H1 (cell line): ENCODE measurements at regions not wholly inside any gene's neighbourhood (a gene's known extent, or its start where the extent isn't known, plus 50 kb on each side); places are given as distances from the start of the nearest gene placed in this dataset.

Experiments used
- CTCF ChIA-PET: fragments of 300-600 bp; sonication (Branson Sonifier 250); formaldehyde crosslinking; loops from one replicate; lab custom pipeline; 2021; ENCODE audit not compliant: partially characterized antibody; lab: Charles Lee
- POLR2A ChIA-PET: fragments of 300-600 bp; sonication (Branson Sonifier 250); formaldehyde crosslinking; loops from one replicate; lab custom pipeline; 2021; ENCODE audit warnings: inconsistent platforms; ENCODE audit not compliant: partially characterized antibody; lab: Charles Lee
- DNase-seq, 2 experiments: peaks; one replicate each; pipeline versions ENCODE4 v3.0.0 to v3.0.0-alpha.2; 2010 to 2022; ENCODE audit warnings: low spot score in 2 of 2, low read depth in 1 of 2, mixed read lengths in 1 of 2
- FAIRE-seq: peaks from 2 replicates; lab custom pipeline; 2011; peaks lifted over from hg19 to GRCh38; lab: Jason Lieb, UNC
- H2AFZ ChIP-seq: 2 replicates; pipeline ENCODE4 v1.8.1; 2012; ENCODE audit warnings: low read length, inconsistent platforms
- H2AK5ac ChIP-seq: 2 replicates; pipeline ENCODE4 v1.6.1; 2013; ENCODE audit warnings: low read depth, low read length
- H2BK120ac ChIP-seq: replicated peaks from 2 replicates; pipeline ENCODE3; 2013; ENCODE audit warnings: low read depth, low read length, inconsistent platforms
- H2BK12ac ChIP-seq: 2 replicates; pipeline ENCODE4 v1.6.1; 2013; ENCODE audit warnings: low read depth, low read length
- H2BK15ac ChIP-seq: 2 replicates; pipeline ENCODE4 v1.6.1; 2013; ENCODE audit warnings: low read length
- H2BK20ac ChIP-seq: 2 replicates; pipeline ENCODE4 v1.6.1; 2013; ENCODE audit warnings: low read length
- H2BK5ac ChIP-seq: 2 replicates; pipeline ENCODE4 v1.6.1; 2013; ENCODE audit warnings: low read depth, low read length
- H3K14ac ChIP-seq: 2 replicates; pipeline ENCODE4 v1.6.1; 2013; ENCODE audit warnings: inconsistent platforms; ENCODE audit not compliant: insufficient read length
- H3K18ac ChIP-seq: 2 replicates; pipeline ENCODE4 v1.6.1; 2013; ENCODE audit warnings: low read length; ENCODE audit errors: extremely low read depth
- H3K23ac ChIP-seq: 2 replicates; pipeline ENCODE4 v1.6.1; 2013; ENCODE audit warnings: inconsistent platforms; ENCODE audit not compliant: insufficient read length
- H3K23me2 ChIP-seq: 2 replicates; pipeline ENCODE4 v1.6.1; 2013; ENCODE audit warnings: low read depth, low read length
- H3K27ac ChIP-seq: 2 replicates; pipeline ENCODE4 v1.6.1; 2011; ENCODE audit warnings: low read depth, low read length, inconsistent platforms
- H3K27me3 ChIP-seq, 4 experiments: replicated peaks in 1 of 4; 1 replicate in 1 of 4; 2 replicates in 3 of 4; pipeline versions ENCODE4 v1.6.1 to v1.8.1; 2011 to 2013; ENCODE audit warnings: low read length in 3 of 4, mild to moderate bottlenecking in 3 of 4, inconsistent platforms in 2 of 4, mixed read lengths in 2 of 4, moderate library complexity in 1 of 4; ENCODE audit not compliant: control insufficient read depth in 3 of 4, insufficient read depth in 3 of 4; ENCODE audit errors: extremely low read depth in 1 of 4
- H3K36me3 ChIP-seq, 4 experiments: 2 replicates each; pipeline versions ENCODE4 v1.6.1 to v1.8.1; 2011 to 2013; ENCODE audit warnings: mild to moderate bottlenecking in 4 of 4, low read length in 3 of 4, moderate library complexity in 2 of 4, control low read depth in 1 of 4, inconsistent platforms in 1 of 4; ENCODE audit not compliant: insufficient read depth in 4 of 4, control insufficient read depth in 2 of 4
- H3K4ac ChIP-seq: replicated peaks from 2 replicates; pipeline ENCODE3; 2013; ENCODE audit warnings: low read length, low read depth, mixed read lengths, inconsistent platforms; ENCODE audit not compliant: insufficient read length
- H3K4me1 ChIP-seq, 4 experiments: replicated peaks in 1 of 4; 1 replicate in 1 of 4; 2 replicates in 3 of 4; pipeline versions ENCODE4 v1.6.1 to v1.8.1; 2011 to 2013; ENCODE audit warnings: low read length in 3 of 4, inconsistent platforms in 2 of 4, mixed read lengths in 1 of 4; ENCODE audit not compliant: insufficient read depth in 4 of 4, control insufficient read depth in 3 of 4
- H3K4me2 ChIP-seq, 2 experiments: 2 replicates each; pipeline versions ENCODE4 v1.6.1 to v1.8.1; 2011 to 2013; ENCODE audit warnings: low read depth in 2 of 2, low read length in 2 of 2, control low read depth in 1 of 2, inconsistent platforms in 1 of 2, mild to moderate bottlenecking in 1 of 2; ENCODE audit not compliant: insufficient read depth in 1 of 2
- H3K4me3 ChIP-seq, 4 experiments: fragments of 200-600, 300-600 bp in 1 of 4; sonication (generic), shearing (Covaris generic), sonication (Bioruptor Twin) in 1 of 4; 2 replicates each; pipeline versions ENCODE4 v1.5.1 to v1.8.1; 2011 to 2016; ENCODE audit warnings: low read length in 4 of 4, low read depth in 3 of 4, control low read depth in 2 of 4, inconsistent platforms in 2 of 4, mild to moderate bottlenecking in 2 of 4, mixed read lengths in 1 of 4, moderate library complexity in 1 of 4; ENCODE audit not compliant: insufficient read depth in 2 of 4; ENCODE audit errors: extremely low read depth in 1 of 4
- H3K56ac ChIP-seq: replicated peaks from 2 replicates; pipeline ENCODE3; 2013; ENCODE audit warnings: low read depth, mild to moderate bottlenecking, mixed read lengths, low read length, inconsistent platforms; ENCODE audit not compliant: insufficient read length
- H3K79me1 ChIP-seq: 2 replicates; pipeline ENCODE4 v1.6.1; 2013; ENCODE audit warnings: low read depth, low read length, control low read depth
- H3K79me2 ChIP-seq, 2 experiments: 2 replicates each; pipeline versions ENCODE4 v1.6.1 to v1.8.1; 2012 to 2013; ENCODE audit warnings: low read length in 2 of 2, mild to moderate bottlenecking in 2 of 2, inconsistent platforms in 1 of 2; ENCODE audit not compliant: insufficient read depth in 2 of 2, control insufficient read depth in 1 of 2
- H3K9ac ChIP-seq, 4 experiments: replicated peaks in 1 of 4; 1 replicate in 1 of 4; 2 replicates in 3 of 4; pipeline versions ENCODE4 v1.6.1 to v1.8.1; 2011 to 2013; ENCODE audit warnings: low read depth in 3 of 4, low read length in 3 of 4, control low read depth in 2 of 4, mild to moderate bottlenecking in 2 of 4, moderate library complexity in 2 of 4, inconsistent platforms in 1 of 4; ENCODE audit errors: extremely low read depth in 1 of 4
- H3K9me3 ChIP-seq, 2 experiments: 2 replicates each; pipeline versions ENCODE4 v1.6.1 to v1.8.1; 2012 to 2013; ENCODE audit warnings: mild to moderate bottlenecking in 2 of 2, moderate library complexity in 2 of 2, control low read depth in 1 of 2, inconsistent platforms in 1 of 2, low read depth in 1 of 2, low read length in 1 of 2, mixed read lengths in 1 of 2; ENCODE audit not compliant: insufficient read depth in 2 of 2
- H4K20me1 ChIP-seq, 2 experiments: replicated peaks in 1 of 2; 2 replicates each; pipeline versions ENCODE3 to v1.8.1; 2011 to 2013; ENCODE audit warnings: inconsistent platforms in 2 of 2, low read length in 2 of 2, mild to moderate bottlenecking in 1 of 2; ENCODE audit not compliant: insufficient read depth in 2 of 2, control insufficient read depth in 1 of 2
- H4K5ac ChIP-seq: 2 replicates; pipeline ENCODE4 v1.6.1; 2013; ENCODE audit warnings: low read length, low read depth, mixed read lengths, inconsistent platforms; ENCODE audit not compliant: insufficient read length
- H4K8ac ChIP-seq: 2 replicates; pipeline ENCODE4 v1.8.0; 2013; ENCODE audit warnings: mild to moderate bottlenecking, moderate library complexity, low read length, inconsistent platforms; ENCODE audit not compliant: insufficient read depth; ENCODE audit errors: extremely low read depth
- H4K91ac ChIP-seq: replicated peaks from 2 replicates; pipeline ENCODE3; 2013; ENCODE audit warnings: low read length, mixed read lengths, inconsistent platforms; ENCODE audit not compliant: insufficient read length
- KDM1A ChIP-seq: fragments of 200-600, 300-600 bp; sonication (generic); IDR thresholded peaks from 2 replicates; pipeline ENCODE4 v1.7.1; 2016; ENCODE audit warnings: mild to moderate bottlenecking, low read length, borderline replicate concordance
- KDM4A ChIP-seq: IDR thresholded peaks from one replicate; pipeline ENCODE4 v1.7.1; 2012; ENCODE audit warnings: low read depth, mild to moderate bottlenecking, moderate library complexity, low read length, inconsistent platforms; ENCODE audit not compliant: severe bottlenecking
- POLR2AphosphoS5 ChIP-seq: IDR thresholded peaks from 2 replicates; pipeline ENCODE4 v1.6.1; 2011; ENCODE audit warnings: low read depth, low read length
- POU5F1 ChIP-seq: IDR thresholded peaks from 2 replicates; pipeline ENCODE4 v1.6.1; 2011; ENCODE audit warnings: low read depth, mild to moderate bottlenecking, low read length, moderate library complexity
- RNF2 ChIP-seq: fragments of 200-900, 300-1000 bp; sonication (generic); IDR thresholded peaks from 2 replicates; pipeline ENCODE4 v1.7.1; 2016; ENCODE audit warnings: borderline replicate concordance, low read depth, mild to moderate bottlenecking, antibody characterized with exemption, low read length; ENCODE audit not compliant: poor library complexity, severe bottlenecking; ENCODE audit errors: missing control alignments
- SAP30 ChIP-seq: fragments of 300-600 bp; sonication (generic); IDR thresholded peaks from 2 replicates; pipeline ENCODE4 v1.7.1; 2012; ENCODE audit warnings: low read length, moderate library complexity, mild to moderate bottlenecking, inconsistent platforms; ENCODE audit not compliant: insufficient read depth, insufficient replicate concordance
- SP4 ChIP-seq: IDR thresholded peaks from 2 replicates; pipeline ENCODE4 v1.6.1; 2012; ENCODE audit warnings: low read length, inconsistent platforms
- TEAD4 ChIP-seq: IDR thresholded peaks from 2 replicates; pipeline ENCODE4 v1.6.1; 2012; ENCODE audit warnings: low read depth, low read length, inconsistent platforms, mixed read lengths
- WGBS, 2 experiments: shearing (Covaris generic) in 1 of 2; methylation state at CpG; one replicate each; pipeline versions ENCODE4 v1.1.6 to v1.1.7; 2013 to 2015; ENCODE audit warnings: low lambda C conversion rate in 2 of 2, mixed read lengths in 2 of 2, inconsistent platforms in 1 of 2, low coverage in 1 of 2, missing lambda C conversion rate in 1 of 2; ENCODE audit not compliant: insufficient replicate concordance in 2 of 2, insufficient coverage in 1 of 2, insufficient read length in 1 of 2; ENCODE audit errors: extremely low coverage in 1 of 2, missing lambda C conversion rate in 1 of 2; 5-methylcytosine and 5-hydroxymethylcytosine counted together

DNA sequence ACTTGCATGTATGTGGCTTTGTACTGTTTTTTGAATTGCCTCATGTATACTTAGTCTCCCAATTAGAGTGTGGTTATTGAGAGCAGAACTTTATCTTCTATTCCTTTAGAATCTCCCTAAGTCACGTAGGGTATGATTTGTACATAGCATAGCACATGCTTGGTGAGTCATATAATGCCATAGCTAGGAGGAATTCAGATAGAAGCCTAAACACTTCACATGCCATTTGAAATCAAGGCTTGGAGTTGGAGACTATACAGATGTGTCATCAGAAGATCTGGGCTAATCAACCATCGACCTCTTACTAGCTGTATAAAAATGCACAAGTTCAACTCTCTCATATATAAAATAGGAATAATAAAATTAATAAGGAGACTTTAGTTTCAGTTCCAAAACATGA is 222.6 kb upstream of the ST6GAL2 start (continued):
- no peak for TF ChIP-seq RNF2

DNA sequence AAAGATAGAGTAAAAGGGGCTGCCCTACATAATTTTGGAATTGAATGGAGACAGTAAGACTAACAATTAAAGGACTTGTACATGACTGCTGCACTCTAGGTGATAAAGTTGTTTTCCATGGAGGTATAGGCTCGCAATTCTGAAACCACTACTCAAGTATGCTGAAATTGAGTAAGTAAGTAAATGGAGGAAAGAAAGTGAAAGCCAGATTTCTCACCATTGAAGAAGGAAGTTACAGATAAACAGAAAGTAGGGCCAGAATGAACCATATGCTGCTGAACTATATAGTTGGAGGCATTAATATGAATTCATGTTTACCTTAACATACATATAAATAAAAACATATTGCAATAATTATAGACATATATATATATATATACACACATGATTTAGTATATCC is 225.7 kb upstream of the ST6GAL2 start:
- no peak overlapping the region for H3K4me3 ChIP-seq
- H3K23ac ChIP-seq: no peak overlapping the region
- H4K91ac ChIP-seq: no peak overlapping the region
- no peak overlapping the region for H3K14ac ChIP-seq
- no peak overlapping the region for H2AK5ac ChIP-seq
- H4K8ac ChIP-seq: no peak overlapping the region
- no peak overlapping the region for H2BK12ac ChIP-seq
- no peaks in the 10 kb centered on the region for H3K4me1 ChIP-seq
- no peak overlapping the region for H4K5ac ChIP-seq
- H3K27ac ChIP-seq: no peak overlapping the region
- H3K23me2 ChIP-seq: no peaks in the 10 kb centered on the region
- H3K9ac ChIP-seq: no peak overlapping the region
- H3K56ac ChIP-seq: no peak overlapping the region
- H3K4me2 ChIP-seq: no peak overlapping the region
- no peak for FAIRE-seq
- TF ChIP-seq POLR2AphosphoS5 (no peak), POU5F1 (no peak), KDM4A (no peak), TEAD4 (no peak), KDM1A (no peak), SAP30 (no peak), SP4 (no peak)
- TF ChIP-seq, all 59 proteins: peak for 0
- Histone ChIP-seq H3K9me3 (no peaks in the 10 kb centered on the region), H3K36me3 (no peaks in the 10 kb centered on the region), H2AFZ (no peak overlapping the region), H2BK5ac (no peak overlapping the region), H2BK15ac (no peak overlapping the region), H4K20me1 (no peaks in the 10 kb centered on the region), H3K4ac (no peak overlapping the region), H3K27me3 (no peaks in the 10 kb centered on the region), H3K79me2 (no peaks in the 10 kb centered on the region), H2BK120ac (no peak overlapping the region), H3K18ac (no peak overlapping the region), H3K79me1 (no peaks in the 10 kb centered on the region), H2BK20ac (no peak overlapping the region)
- WGBS, 2 experiments: 95% methylated on average over 1 of the region's 1 CpG; no CpG with 5 or more reads in 1 of the 2 experiments
- POLR2A ChIA-PET: no interaction called here
- DNase-seq: no peak
- CTCF ChIA-PET: no interaction called here
